Fibroblast of gingiva (primary cell): ENCODE measurements at regions not wholly inside any gene's neighbourhood (a gene's known extent, or its start where the extent isn't known, plus 50 kb on each side); places are given as distances from the start of the nearest gene placed in this dataset.
"Not testable (repeated sequence)": the region's sequence is repeated elsewhere in the genome, so short reads cannot be mapped to it uniquely, and the experiment has no call there.

ENCODE experiments used
- DNase-seq: peaks from one replicate; pipeline ENCODE4 v3.0.0-alpha.2; 2011; ENCODE audit warnings: low read depth

- no peak for DNase-seq
Observed at GRCh38 chr11:96782632-96783031, 392.8 kb downstream of the JRKL start.

DNA sequence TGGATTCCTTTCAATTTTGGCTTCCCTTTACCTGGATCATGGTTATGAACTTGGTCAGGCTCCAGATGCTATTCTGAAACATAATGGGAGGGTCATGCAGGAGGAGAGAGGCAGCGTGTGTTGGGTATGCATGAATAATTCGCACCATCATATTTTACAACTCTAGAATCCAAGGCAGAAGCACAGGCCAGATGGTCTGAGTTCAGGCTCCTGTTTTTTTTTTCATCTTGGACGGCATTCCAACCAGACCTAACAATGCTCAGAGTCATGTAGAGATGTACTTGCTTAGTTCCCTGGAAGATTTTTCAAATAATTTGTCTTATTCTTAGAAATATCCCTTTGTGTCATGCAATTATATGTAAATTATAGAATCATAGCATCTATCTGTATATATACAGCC is 393.5 kb downstream of the JRKL start:
- no peak for DNase-seq

DNA sequence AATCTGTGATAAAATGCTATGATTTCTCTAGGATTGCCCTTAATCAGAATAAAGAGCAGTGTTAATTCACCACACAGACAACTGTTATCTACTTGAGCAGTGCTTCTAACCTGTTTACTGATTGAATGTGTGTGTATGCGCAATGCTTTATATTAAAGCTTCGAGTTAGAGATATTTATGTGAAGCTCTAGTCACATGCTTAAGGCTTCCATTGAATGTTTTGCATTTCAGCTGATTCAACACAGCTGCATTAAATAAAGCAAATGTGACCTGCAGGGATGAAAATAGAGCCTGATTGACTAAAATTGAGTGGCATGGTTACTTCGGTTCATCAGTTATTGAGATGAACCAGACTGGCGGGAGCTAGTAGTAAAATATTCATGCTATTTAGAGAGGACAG is 395.3 kb downstream of the JRKL start:
- DNase-seq = no peak

DNA sequence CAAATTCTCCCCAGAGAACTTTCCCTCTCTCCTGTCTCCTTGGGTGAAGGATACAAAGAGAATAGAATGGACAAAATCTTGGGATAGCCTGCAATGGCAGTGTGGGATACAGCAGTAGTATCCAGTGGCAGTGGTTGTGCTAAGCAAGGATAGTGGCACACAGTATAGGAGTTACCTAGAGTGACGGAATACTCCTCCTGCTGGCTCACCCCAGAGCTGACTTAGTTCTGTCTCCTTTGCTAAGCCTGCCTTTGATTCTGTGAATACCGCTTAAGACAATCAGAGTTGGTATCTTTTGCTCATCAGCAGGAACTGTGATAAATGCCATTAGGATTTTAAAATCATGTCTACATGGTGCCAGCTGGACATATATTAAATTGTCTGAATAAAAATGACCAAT is 404.3 kb downstream of the JRKL start:
- DNase-seq = no peak

GRCh38 chr11:96798445-96798844 is 408.6 kb downstream of the JRKL start:
- no peak for DNase-seq

- DNase-seq = no peak
Observed at GRCh38 chr11:96815236-96815635, 425.4 kb downstream of the JRKL start.

DNA sequence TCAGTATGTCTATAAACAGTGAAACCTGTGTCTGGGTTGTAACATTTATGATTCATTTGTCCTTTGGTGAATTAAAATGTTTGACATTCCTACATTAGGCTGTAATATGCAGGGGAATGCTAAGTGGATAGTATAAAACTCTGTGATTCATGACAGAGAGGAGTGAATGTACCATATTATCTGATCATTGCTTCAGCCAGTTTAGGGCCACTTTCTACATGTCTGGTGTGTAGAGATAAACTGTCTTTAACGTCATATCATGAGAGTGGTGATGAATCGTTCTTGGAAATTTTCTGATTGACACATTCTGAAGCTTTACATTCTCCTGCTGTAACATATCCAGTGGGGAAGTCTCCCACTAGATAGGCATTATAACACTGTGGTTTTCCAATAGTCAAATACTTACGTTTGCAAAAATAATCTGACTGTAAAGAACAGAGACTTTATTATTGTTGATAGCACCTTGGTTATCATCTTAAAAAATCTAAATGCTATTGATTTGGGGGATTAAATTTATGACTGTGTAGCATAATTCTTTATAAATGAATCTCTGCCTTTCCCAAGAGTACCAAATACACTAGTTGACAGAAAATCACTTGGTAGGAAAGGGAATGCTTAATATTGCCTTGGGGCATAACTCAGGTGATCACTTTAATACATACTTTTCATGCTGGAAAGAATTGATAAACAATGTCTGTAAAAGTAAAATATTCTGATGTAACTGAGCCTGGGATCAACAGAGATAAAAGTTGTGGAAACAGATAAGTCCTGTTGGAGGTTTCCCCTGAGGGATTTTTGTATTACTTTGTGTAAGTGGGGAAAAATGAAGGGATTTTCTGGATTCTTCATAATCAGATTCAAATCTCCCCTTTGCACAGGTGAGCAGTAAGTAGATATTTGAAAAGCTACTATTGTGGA is 427.9 kb downstream of the JRKL start:
- DNase-seq = no peak

DNA sequence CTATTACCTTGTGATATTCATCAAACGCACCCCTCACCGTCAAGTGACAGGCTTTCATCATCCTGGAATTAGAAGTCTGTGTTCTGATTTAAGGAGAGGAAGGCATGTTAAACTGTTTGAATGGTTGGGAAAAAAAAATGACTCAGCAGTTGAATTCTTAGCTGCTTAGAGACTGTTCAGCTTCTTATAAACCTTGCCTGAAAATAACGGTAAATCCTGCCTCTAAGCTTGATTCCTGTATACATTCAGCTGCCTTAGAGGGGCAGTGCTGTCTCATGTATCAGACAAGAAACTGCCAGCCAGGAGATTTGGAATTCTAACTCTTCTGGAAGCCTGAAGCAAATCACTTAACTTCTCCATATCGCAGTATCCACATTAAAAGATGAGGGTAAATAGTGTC is 437.4 kb downstream of the JRKL start:
- DNase-seq = no peak

GRCh38 chr11:96841792-96842191 is 452.0 kb downstream of the JRKL start:
- DNase-seq = no peak

GRCh38 chr11:96842731-96843130 is 452.9 kb downstream of the JRKL start:
- DNase-seq = no peak

DNA sequence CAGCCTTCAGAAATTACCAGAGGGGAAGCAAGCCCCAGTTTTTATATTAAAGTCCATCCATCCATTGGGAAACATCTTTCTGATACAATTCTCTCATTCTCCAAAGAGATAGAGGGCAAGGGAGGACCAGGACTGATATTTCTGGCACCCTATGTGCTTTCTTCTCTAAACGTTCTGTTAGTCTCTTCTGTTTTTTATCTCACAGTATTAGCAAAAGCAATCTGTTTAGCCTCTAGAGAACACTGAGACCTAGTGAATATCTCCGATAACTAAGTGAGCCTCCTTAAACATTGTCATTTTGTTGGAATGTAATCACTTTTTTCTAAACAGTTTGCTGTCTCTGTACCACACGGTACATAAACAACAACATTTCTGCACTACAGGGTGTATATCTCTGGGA is 464.6 kb downstream of the JRKL start:
- DNase-seq = no peak

- DNase-seq = not testable (repeated sequence)
Observed at GRCh38 chr11:96861722-96862121, 471.9 kb downstream of the JRKL start.

- no peak for DNase-seq
Observed at GRCh38 chr11:96863520-96863919, 473.7 kb downstream of the JRKL start.

DNA sequence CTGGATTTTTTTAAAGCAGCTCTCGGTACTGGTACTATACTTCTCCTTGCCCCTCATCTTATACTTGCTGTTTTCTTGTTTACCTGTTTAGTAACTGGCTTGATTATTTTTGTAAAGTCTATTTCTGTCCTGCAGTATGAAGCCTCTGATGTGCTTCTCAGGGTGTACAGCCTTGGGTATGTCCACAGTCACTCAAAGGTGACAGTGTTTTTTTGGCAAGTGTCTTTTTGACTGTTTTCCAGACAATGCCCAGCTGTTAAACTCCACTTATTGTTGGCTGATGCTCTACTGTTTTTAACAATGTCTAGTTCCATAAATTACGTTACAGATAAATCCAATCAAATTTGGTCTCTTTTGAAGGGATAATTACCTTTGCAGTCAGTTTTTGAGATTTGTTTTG is 475.2 kb downstream of the JRKL start:
- no peak for DNase-seq

- DNase-seq = no peak
Observed at GRCh38 chr11:96869207-96869606, 479.4 kb downstream of the JRKL start.

- DNase-seq = no peak
Observed at GRCh38 chr11:96875712-96876111, 485.9 kb downstream of the JRKL start.

DNA sequence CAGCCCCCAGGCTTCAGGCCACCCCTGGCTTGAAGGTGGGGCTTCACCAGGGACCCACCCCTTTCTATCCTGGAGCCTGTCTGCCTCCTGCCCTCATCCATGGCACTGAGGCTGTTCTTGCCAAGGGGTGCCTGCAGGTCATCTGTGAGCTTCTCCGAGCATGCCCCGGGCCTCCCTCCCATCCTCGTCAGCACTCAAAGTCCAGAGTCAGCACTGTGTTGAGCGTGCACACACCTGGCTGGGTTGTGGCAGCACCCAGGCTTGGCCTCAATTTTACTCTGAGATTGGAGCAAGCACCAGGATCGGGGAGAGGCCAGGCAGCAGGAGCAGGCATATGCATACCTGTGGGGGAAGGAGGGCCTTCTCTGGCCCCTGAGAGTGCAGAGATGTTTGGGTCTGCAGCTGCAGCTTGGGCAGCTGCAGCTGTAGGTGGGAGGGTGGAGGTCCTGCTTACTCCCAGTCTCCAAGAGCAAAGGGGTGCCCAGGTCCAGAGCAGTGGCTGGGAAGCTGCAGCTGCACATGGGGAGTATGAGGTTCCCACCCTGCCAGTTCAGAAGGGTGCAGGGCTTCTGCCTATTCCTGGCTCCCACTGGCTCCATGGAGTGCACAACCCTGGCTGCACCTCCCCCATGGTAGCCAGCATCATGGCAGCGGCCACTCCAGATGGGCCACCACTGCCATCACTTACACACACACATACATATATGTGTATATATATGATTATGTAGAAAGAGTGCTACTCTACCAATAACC is 488.7 kb downstream of the JRKL start:
- DNase-seq = no peak

DNA sequence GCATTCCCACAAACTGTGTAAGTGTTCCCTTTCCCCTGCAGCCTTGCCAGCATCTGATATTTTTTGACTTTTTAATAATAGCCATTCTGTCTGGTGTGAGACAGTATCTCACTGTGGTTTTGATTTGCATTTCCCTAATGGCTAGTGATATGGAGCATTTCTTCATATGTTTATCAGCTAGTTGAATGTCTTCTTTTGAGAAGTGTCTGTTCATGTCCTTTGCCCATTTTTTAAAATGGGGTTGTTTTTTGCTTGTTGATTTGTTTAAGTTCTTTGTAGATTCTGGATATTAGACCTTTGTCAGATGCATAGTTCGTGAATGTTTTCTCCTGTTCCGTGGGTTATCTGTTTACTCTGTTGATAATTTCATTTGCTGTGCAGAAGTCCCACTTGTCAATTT is 492.8 kb downstream of the JRKL start:
- DNase-seq = not testable (repeated sequence)

DNA sequence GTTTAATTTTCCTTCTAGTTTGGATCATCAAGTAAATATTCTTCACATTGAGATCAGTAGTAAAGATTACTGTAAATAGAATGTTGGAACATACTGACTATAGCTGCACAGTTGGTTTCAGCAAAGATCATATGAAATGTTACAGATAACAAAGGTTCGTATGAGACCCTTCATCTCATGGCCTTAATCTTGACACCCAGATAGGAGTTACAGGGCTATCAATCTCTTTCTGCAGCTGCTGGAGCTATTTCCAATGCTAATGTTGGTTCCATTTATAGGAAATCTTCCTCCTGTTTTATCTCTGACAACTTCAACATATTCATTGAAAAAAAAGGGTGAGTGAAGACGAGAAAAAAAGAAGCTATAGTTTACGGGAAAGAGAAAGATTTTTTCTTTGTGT is 495.6 kb downstream of the JRKL start:
- DNase-seq = no peak

GRCh38 chr11:96885912-96886311 is 496.1 kb downstream of the JRKL start:
- DNase-seq = no peak

DNA sequence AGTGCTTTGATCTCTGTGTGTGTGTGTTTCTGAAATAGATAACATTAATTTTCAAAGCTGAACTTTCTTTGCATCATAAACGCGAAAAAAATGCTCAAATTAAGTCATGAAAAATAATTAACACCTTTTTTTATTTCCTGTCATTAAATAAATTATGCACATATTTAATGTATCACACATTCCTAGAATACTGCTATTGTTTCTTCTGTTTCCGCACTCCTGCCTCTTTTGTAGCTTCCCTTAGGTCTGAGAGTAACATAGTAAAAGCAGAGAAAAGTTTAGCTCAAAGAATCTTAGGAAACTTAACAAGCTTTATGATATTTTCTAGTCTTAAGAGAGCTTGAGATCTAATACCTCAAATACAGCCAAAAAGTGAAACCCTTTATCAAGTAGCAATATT is 504.2 kb downstream of the JRKL start:
- DNase-seq = no peak

GRCh38 chr11:96894587-96894986 is 504.8 kb downstream of the JRKL start:
- DNase-seq = no peak

DNA sequence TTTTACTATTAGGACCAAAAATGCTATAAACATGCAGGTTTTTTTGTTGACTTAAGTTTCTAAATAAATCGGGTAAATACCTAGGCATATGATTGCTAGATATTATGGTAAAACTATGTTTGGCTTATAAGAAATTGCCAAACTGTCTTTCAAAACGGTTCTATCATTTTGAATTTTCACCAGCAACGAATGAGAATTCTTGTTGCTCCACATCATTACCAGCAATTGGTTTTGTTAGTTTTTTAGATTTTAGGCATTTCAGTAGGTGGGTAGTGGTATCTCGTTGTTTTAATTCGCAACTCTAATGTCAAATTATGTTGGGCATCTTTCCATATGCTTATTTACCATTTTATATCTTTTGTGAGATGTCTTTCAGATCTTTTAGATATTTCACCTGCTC is 510.2 kb downstream of the JRKL start:
- DNase-seq = no peak
